ENCODE measurements at regions not wholly inside any gene's neighbourhood (a gene's known extent, or its start where the extent isn't known, plus 50 kb on each side); places are given as distances from the start of the nearest gene placed in this dataset.

- peak; percentile 26 for DNase-seq (ENCODE audit: low spot score)
Measured at GRCh38 chr9:108241384-108242073, 614.3 kb downstream of the ACTL7B start.

- DNase-seq (ENCODE audit: low spot score): no peak
Measured at GRCh38 chr9:108239696-108240321, 616.0 kb downstream of the ACTL7B start.

- no peak for DNase-seq (ENCODE audit: low spot score)
Measured at GRCh38 chr9:108235609-108236008, 620.2 kb downstream of the ACTL7B start.

- DNase-seq (ENCODE audit: low spot score): no peak
Measured at GRCh38 chr9:108234811-108235210, 621.0 kb downstream of the ACTL7B start.

GRCh38 chr9:108225149-108225800 is 630.5 kb downstream of the ACTL7B start:
- no peak for DNase-seq (ENCODE audit: low spot score)

GRCh38 chr9:108224716-108225115 is 631.1 kb downstream of the ACTL7B start:
- no peak for DNase-seq (ENCODE audit: low spot score)

GRCh38 chr9:108219664-108220063 is 636.1 kb downstream of the ACTL7B start:
- no peak for DNase-seq (ENCODE audit: low spot score)

- no peak for DNase-seq (ENCODE audit: low spot score)
Measured at GRCh38 chr9:108217431-108218349, 638.1 kb downstream of the ACTL7B start.

GRCh38 chr9:108213511-108213910 is 642.3 kb downstream of the ACTL7B start:
- DNase-seq (ENCODE audit: low spot score): no peak

GRCh38 chr9:108212184-108212583 is 643.6 kb downstream of the ACTL7B start:
- no peak for DNase-seq (ENCODE audit: low spot score)

- no peak for DNase-seq (ENCODE audit: low spot score)
Measured at GRCh38 chr9:108211411-108211955, 644.3 kb downstream of the ACTL7B start.

- no peak for DNase-seq (ENCODE audit: low spot score)
Measured at GRCh38 chr9:108209132-108209685, 646.6 kb downstream of the ACTL7B start.

GRCh38 chr9:108207561-108208165 is 648.1 kb downstream of the ACTL7B start:
- DNase-seq (ENCODE audit: low spot score): no peak

GRCh38 chr9:108205276-108205675 is 650.5 kb downstream of the ACTL7B start:
- DNase-seq (ENCODE audit: low spot score): no peak

GRCh38 chr9:108197899-108198298 is 657.9 kb downstream of the ACTL7B start:
- DNase-seq (ENCODE audit: low spot score): no peak

- DNase-seq (ENCODE audit: low spot score): no peak
Measured at GRCh38 chr9:108197008-108197365, 658.8 kb downstream of the ACTL7B start.

GRCh38 chr9:108196332-108197007 is 659.3 kb downstream of the ACTL7B start:
- no peak for DNase-seq (ENCODE audit: low spot score)

GRCh38 chr9:108194154-108194553 is 661.6 kb downstream of the ACTL7B start:
- DNase-seq (ENCODE audit: low spot score): no peak

GRCh38 chr9:108193026-108193710 is 662.6 kb downstream of the ACTL7B start:
- DNase-seq (ENCODE audit: low spot score): no peak

- no peak for DNase-seq (ENCODE audit: low spot score)
Measured at GRCh38 chr9:108191065-108191464, 664.7 kb downstream of the ACTL7B start.

Measured in iPS-NIHi11 (cell line).